ENCODE measurements at regions not wholly inside any gene's neighbourhood (a gene's known extent, or its start where the extent isn't known, plus 50 kb on each side); places are given as distances from the start of the nearest gene placed in this dataset.
"Not testable (repeated sequence)": the region's sequence is repeated elsewhere in the genome, so short reads cannot be mapped to it uniquely, and the experiment has no call there.

- H3K4me1 ChIP-seq (ENCODE audit: insufficient read depth, low read length): no peaks in the 10 kb centered on the region
- H3K9ac ChIP-seq (ENCODE audit: low read length): no peak overlapping the region
- no peaks in the 10 kb centered on the region for H3K36me3 ChIP-seq (ENCODE audit: insufficient read depth, low read length)
- H3K9me3 ChIP-seq (ENCODE audit: low read length): no peaks in the 10 kb centered on the region
- H3K4me3 ChIP-seq (ENCODE audit: low read depth in 1 of 2, low read length in 2 of 2): no peak overlapping the region
- no peak overlapping the region for H3K27ac ChIP-seq (ENCODE audit: low read depth, low read length)
- H3K27me3 ChIP-seq (ENCODE audit: control insufficient read depth in 1 of 2, insufficient read depth in 2 of 2, low read length in 2 of 2): no peaks in the 10 kb centered on the region
Observed at GRCh38 chr3:153928851-153929250, 192.3 kb upstream of the ARHGEF26 start.

- H3K36me3 ChIP-seq (ENCODE audit: insufficient read depth, low read length); H3K4me1 ChIP-seq (ENCODE audit: insufficient read depth, low read length); H3K9ac ChIP-seq (ENCODE audit: low read length); H3K27ac ChIP-seq (ENCODE audit: low read depth, low read length); H3K9me3 ChIP-seq (ENCODE audit: low read length); H3K4me3 ChIP-seq (ENCODE audit: low read depth in 1 of 2, low read length in 2 of 2); H3K27me3 ChIP-seq (ENCODE audit: control insufficient read depth in 1 of 2, insufficient read depth in 2 of 2, low read length in 2 of 2): not testable (repeated sequence)
Observed at GRCh38 chr3:153933481-153933880, 187.7 kb upstream of the ARHGEF26 start.

- no peak overlapping the region for H3K27ac ChIP-seq (ENCODE audit: low read depth, low read length)
- no peaks in the 10 kb centered on the region for H3K36me3 ChIP-seq (ENCODE audit: insufficient read depth, low read length)
- H3K4me1 ChIP-seq (ENCODE audit: insufficient read depth, low read length): no peaks in the 10 kb centered on the region
- H3K9me3 ChIP-seq (ENCODE audit: low read length): no peaks in the 10 kb centered on the region
- no peaks in the 10 kb centered on the region for H3K27me3 ChIP-seq (ENCODE audit: control insufficient read depth in 1 of 2, insufficient read depth in 2 of 2, low read length in 2 of 2)
- H3K9ac ChIP-seq (ENCODE audit: low read length): no peak overlapping the region
- H3K4me3 ChIP-seq (ENCODE audit: low read depth in 1 of 2, low read length in 2 of 2): no peak overlapping the region
Observed at GRCh38 chr3:153944084-153944483, 177.1 kb upstream of the ARHGEF26 start.

- Histone ChIP-seq H3K9ac (ENCODE audit: low read length) (no peak overlapping the region), H3K4me3 (ENCODE audit: low read depth in 1 of 2, low read length in 2 of 2) (no peak overlapping the region), H3K9me3 (ENCODE audit: low read length) (no peaks in the 10 kb centered on the region), H3K27me3 (ENCODE audit: control insufficient read depth in 1 of 2, insufficient read depth in 2 of 2, low read length in 2 of 2) (no peaks in the 10 kb centered on the region), H3K4me1 (ENCODE audit: insufficient read depth, low read length) (no peaks in the 10 kb centered on the region), H3K36me3 (ENCODE audit: insufficient read depth, low read length) (no peaks in the 10 kb centered on the region), H3K27ac (ENCODE audit: low read depth, low read length) (no peak overlapping the region)
Observed at GRCh38 chr3:153951276-153951675, 169.9 kb upstream of the ARHGEF26 start.

- H3K9ac ChIP-seq (ENCODE audit: low read length): no peak overlapping the region
- H3K4me3 ChIP-seq (ENCODE audit: low read depth in 1 of 2, low read length in 2 of 2): no peak overlapping the region
- no peak overlapping the region for H3K27ac ChIP-seq (ENCODE audit: low read depth, low read length)
- H3K36me3 ChIP-seq (ENCODE audit: insufficient read depth, low read length): no peaks in the 10 kb centered on the region
- no peaks in the 10 kb centered on the region for H3K9me3 ChIP-seq (ENCODE audit: low read length)
- no peaks in the 10 kb centered on the region for H3K27me3 ChIP-seq (ENCODE audit: control insufficient read depth in 1 of 2, insufficient read depth in 2 of 2, low read length in 2 of 2)
- H3K4me1 ChIP-seq (ENCODE audit: insufficient read depth, low read length): no peaks in the 10 kb centered on the region
Observed at GRCh38 chr3:153952091-153952490, 169.1 kb upstream of the ARHGEF26 start.

GRCh38 chr3:153956613-153957012, 164.6 kb upstream of the ARHGEF26 start:
- Histone ChIP-seq H3K27me3 (ENCODE audit: control insufficient read depth in 1 of 2, insufficient read depth in 2 of 2, low read length in 2 of 2) (no peaks in the 10 kb centered on the region), H3K36me3 (ENCODE audit: insufficient read depth, low read length) (no peaks in the 10 kb centered on the region), H3K27ac (ENCODE audit: low read depth, low read length) (no peak overlapping the region), H3K9me3 (ENCODE audit: low read length) (no peaks in the 10 kb centered on the region), H3K4me1 (ENCODE audit: insufficient read depth, low read length) (peaks cover 29% of the 10 kb centered on the region), H3K9ac (ENCODE audit: low read length) (no peak overlapping the region), H3K4me3 (ENCODE audit: low read depth in 1 of 2, low read length in 2 of 2) (no peak overlapping the region)

- Histone ChIP-seq H3K27ac (ENCODE audit: low read depth, low read length) (no peak overlapping the region), H3K9ac (ENCODE audit: low read length) (no peak overlapping the region), H3K27me3 (ENCODE audit: control insufficient read depth in 1 of 2, insufficient read depth in 2 of 2, low read length in 2 of 2) (no peaks in the 10 kb centered on the region), H3K4me3 (ENCODE audit: low read depth in 1 of 2, low read length in 2 of 2) (no peak overlapping the region), H3K36me3 (ENCODE audit: insufficient read depth, low read length) (no peaks in the 10 kb centered on the region), H3K9me3 (ENCODE audit: low read length) (no peaks in the 10 kb centered on the region), H3K4me1 (ENCODE audit: insufficient read depth, low read length) (peaks cover 29% of the 10 kb centered on the region)
Observed at GRCh38 chr3:153957421-153957820, 163.8 kb upstream of the ARHGEF26 start.

- H3K27ac ChIP-seq (ENCODE audit: low read depth, low read length): no peak overlapping the region
- H3K4me1 ChIP-seq (ENCODE audit: insufficient read depth, low read length): peaks cover 29% of the 10 kb centered on the region
- H3K4me3 ChIP-seq (ENCODE audit: low read depth in 1 of 2, low read length in 2 of 2): no peak overlapping the region
- no peaks in the 10 kb centered on the region for H3K36me3 ChIP-seq (ENCODE audit: insufficient read depth, low read length)
- H3K9me3 ChIP-seq (ENCODE audit: low read length): no peaks in the 10 kb centered on the region
- no peak overlapping the region for H3K9ac ChIP-seq (ENCODE audit: low read length)
- no peaks in the 10 kb centered on the region for H3K27me3 ChIP-seq (ENCODE audit: control insufficient read depth in 1 of 2, insufficient read depth in 2 of 2, low read length in 2 of 2)
Observed at GRCh38 chr3:153958635-153959595, 162.3 kb upstream of the ARHGEF26 start.

GRCh38 chr3:153960458-153961074, 160.6 kb upstream of the ARHGEF26 start:
- Histone ChIP-seq H3K9me3 (ENCODE audit: low read length) (no peaks in the 10 kb centered on the region), H3K4me3 (ENCODE audit: low read depth in 1 of 2, low read length in 2 of 2) (no peak overlapping the region), H3K27ac (ENCODE audit: low read depth, low read length) (no peak overlapping the region), H3K36me3 (ENCODE audit: insufficient read depth, low read length) (no peaks in the 10 kb centered on the region), H3K27me3 (ENCODE audit: control insufficient read depth in 1 of 2, insufficient read depth in 2 of 2, low read length in 2 of 2) (no peaks in the 10 kb centered on the region), H3K9ac (ENCODE audit: low read length) (no peak overlapping the region), H3K4me1 (ENCODE audit: insufficient read depth, low read length) (peaks cover 29% of the 10 kb centered on the region)

GRCh38 chr3:153961494-153961893, 159.7 kb upstream of the ARHGEF26 start:
- Histone ChIP-seq H3K9ac (ENCODE audit: low read length) (no peak overlapping the region), H3K4me1 (ENCODE audit: insufficient read depth, low read length) (peaks cover 29% of the 10 kb centered on the region), H3K27ac (ENCODE audit: low read depth, low read length) (no peak overlapping the region), H3K36me3 (ENCODE audit: insufficient read depth, low read length) (no peaks in the 10 kb centered on the region), H3K4me3 (ENCODE audit: low read depth in 1 of 2, low read length in 2 of 2) (no peak overlapping the region), H3K9me3 (ENCODE audit: low read length) (no peaks in the 10 kb centered on the region), H3K27me3 (ENCODE audit: control insufficient read depth in 1 of 2, insufficient read depth in 2 of 2, low read length in 2 of 2) (no peaks in the 10 kb centered on the region)

GRCh38 chr3:153963012-153963411, 158.2 kb upstream of the ARHGEF26 start:
- Histone ChIP-seq H3K27me3 (ENCODE audit: control insufficient read depth in 1 of 2, insufficient read depth in 2 of 2, low read length in 2 of 2) (no peaks in the 10 kb centered on the region), H3K4me3 (ENCODE audit: low read depth in 1 of 2, low read length in 2 of 2) (no peak overlapping the region), H3K27ac (ENCODE audit: low read depth, low read length) (no peak overlapping the region), H3K9ac (ENCODE audit: low read length) (no peak overlapping the region), H3K4me1 (ENCODE audit: insufficient read depth, low read length) (peaks cover 29% of the 10 kb centered on the region), H3K9me3 (ENCODE audit: low read length) (no peaks in the 10 kb centered on the region), H3K36me3 (ENCODE audit: insufficient read depth, low read length) (no peaks in the 10 kb centered on the region)
